WERI-Rb-1 (cell line): ENCODE measurements at regions not wholly inside any gene's neighbourhood (a gene's known extent, or its start where the extent isn't known, plus 50 kb on each side); places are given as distances from the start of the nearest gene placed in this dataset.

Experiments used
- DNase-seq: peaks from one replicate; pipeline ENCODE4 v3.0.0-alpha.2; 2020
- H3K27ac ChIP-seq: fragments of 250-450 bp; sonication (Bioruptor Pico); 2 replicates; pipeline ENCODE4 v1.5.1; 2020; ENCODE audit warnings: mild to moderate bottlenecking, moderate library complexity
- H3K27me3 ChIP-seq: fragments of 250-450 bp; sonication (Bioruptor Pico); 2 replicates; pipeline ENCODE4 v1.5.1; 2021; ENCODE audit warnings: mild to moderate bottlenecking, low read depth, moderate library complexity; ENCODE audit not compliant: insufficient read depth, severe bottlenecking
- H3K36me3 ChIP-seq: fragments of 250-450 bp; sonication (Bioruptor Pico); 2 replicates; pipeline ENCODE4 v1.5.1; 2020; ENCODE audit warnings: mild to moderate bottlenecking, moderate library complexity
- H3K4me3 ChIP-seq: 2 replicates; pipeline ENCODE4 v1.5.1; 2011; ENCODE audit warnings: low read depth, mild to moderate bottlenecking, control low read depth, low read length
- H3K9me3 ChIP-seq: fragments of 250-450 bp; sonication (Bioruptor Pico); 2 replicates; pipeline ENCODE4 v1.5.1; 2021; ENCODE audit warnings: mild to moderate bottlenecking, moderate library complexity; ENCODE audit not compliant: severe bottlenecking
- CTCF ChIP-seq: IDR thresholded peaks from 2 replicates; pipeline ENCODE4 v1.5.1; 2011; ENCODE audit warnings: low read depth, mild to moderate bottlenecking, control low read depth, inconsistent platforms, low read length

DNA sequence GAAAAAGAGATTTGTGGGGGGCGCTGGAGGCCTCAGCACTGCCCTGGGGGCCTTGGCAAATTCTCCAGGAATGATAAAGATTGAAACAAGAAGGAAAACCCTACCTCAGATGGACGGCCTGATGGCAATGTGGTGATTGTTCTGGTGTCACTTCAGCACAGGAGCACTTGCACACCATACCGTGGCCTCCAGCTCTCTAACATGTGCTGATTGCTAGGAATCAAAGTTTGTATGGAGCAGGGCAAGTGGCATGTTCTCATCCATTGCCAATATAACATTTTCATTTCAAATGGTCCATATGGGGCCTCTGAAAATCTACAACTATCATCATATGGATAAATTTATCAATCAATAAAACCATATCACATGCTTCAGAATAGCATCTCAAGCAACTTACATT, 253.0 kb downstream of the DEPDC1B start:
- no peak for DNase-seq
- no peaks in the 10 kb centered on the region for H3K36me3 ChIP-seq
- no peak for TF ChIP-seq CTCF
- no peaks in the 10 kb centered on the region for H3K27me3 ChIP-seq
- no peaks in the 10 kb centered on the region for H3K9me3 ChIP-seq
- H3K27ac ChIP-seq: no peak overlapping the region
- H3K4me3 ChIP-seq: no peak overlapping the region

GRCh38 chr5:60445921-60446320, 254.0 kb downstream of the DEPDC1B start:
- H3K9me3 ChIP-seq: no peaks in the 10 kb centered on the region
- DNase-seq: no peak
- H3K36me3 ChIP-seq: no peaks in the 10 kb centered on the region
- no peak overlapping the region for H3K4me3 ChIP-seq
- TF ChIP-seq CTCF: no peak
- no peak overlapping the region for H3K27ac ChIP-seq
- H3K27me3 ChIP-seq: no peaks in the 10 kb centered on the region

GRCh38 chr5:60445427-60445826, 254.5 kb downstream of the DEPDC1B start:
- H3K27me3 ChIP-seq: no peaks in the 10 kb centered on the region
- H3K36me3 ChIP-seq: no peaks in the 10 kb centered on the region
- no peak overlapping the region for H3K27ac ChIP-seq
- no peak for TF ChIP-seq CTCF
- H3K9me3 ChIP-seq: no peaks in the 10 kb centered on the region
- no peak overlapping the region for H3K4me3 ChIP-seq
- DNase-seq: no peak

GRCh38 chr5:60444661-60445360, 255.2 kb downstream of the DEPDC1B start:
- DNase-seq: no peak
- no peaks in the 10 kb centered on the region for H3K36me3 ChIP-seq
- H3K9me3 ChIP-seq: no peaks in the 10 kb centered on the region
- H3K4me3 ChIP-seq: no peak overlapping the region
- no peak overlapping the region for H3K27ac ChIP-seq
- TF ChIP-seq CTCF: no peak
- H3K27me3 ChIP-seq: no peaks in the 10 kb centered on the region

- Histone ChIP-seq H3K36me3 (no peaks in the 10 kb centered on the region), H3K4me3 (no peak overlapping the region), H3K27ac (no peak overlapping the region), H3K27me3 (no peaks in the 10 kb centered on the region), H3K9me3 (no peaks in the 10 kb centered on the region)
- no peak for TF ChIP-seq CTCF
- no peak for DNase-seq
These were observed 260.4 kb downstream of the DEPDC1B start for GRCh38 chr5:60439552-60439951.

DNA sequence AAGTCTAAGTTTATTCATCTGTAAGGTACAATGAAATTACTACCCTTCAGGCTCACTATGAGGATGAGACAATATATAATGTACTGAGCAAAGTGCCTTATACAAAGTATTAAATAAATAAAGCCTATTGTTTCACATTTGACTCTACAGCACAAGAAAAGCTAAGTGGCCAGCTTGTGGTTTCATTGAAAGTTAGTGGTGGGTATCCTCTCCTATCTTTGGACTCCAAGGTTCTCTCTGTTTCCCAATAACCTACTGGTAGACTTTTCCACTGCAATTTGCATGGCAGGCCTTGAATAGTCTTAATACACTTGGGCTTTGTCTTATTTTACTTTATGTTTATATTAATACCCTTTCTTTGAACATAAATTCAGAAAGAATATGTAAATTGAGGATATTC, 262.7 kb downstream of the DEPDC1B start:
- no peak for TF ChIP-seq CTCF
- DNase-seq: no peak
- Histone ChIP-seq H3K36me3 (no peaks in the 10 kb centered on the region), H3K27ac (no peak overlapping the region), H3K27me3 (no peaks in the 10 kb centered on the region), H3K9me3 (no peaks in the 10 kb centered on the region), H3K4me3 (no peak overlapping the region)
